HCT116 (cell line): ENCODE measurements at regions not wholly inside any gene's neighbourhood (a gene's known extent, or its start where the extent isn't known, plus 50 kb on each side); places are given as distances from the start of the nearest gene placed in this dataset.

ENCODE experiments used
- ATAC-seq: fragments of 200-7000 bp; cut with Tn5 transposase; 2 replicates; pipeline ENCODE4 v1.9.1; 2020; ENCODE audit warnings: mild to moderate bottlenecking, moderate library complexity
- BruUV-seq: library from RNA; stranded (reverse); fragments of 400-500 nt; replicated peaks from 2 replicates; lab custom pipeline; 2021; lab: Mats Ljungman, UMichigan
- CTCF ChIA-PET: fragments of 300-600 bp; sonication (Branson Sonifier 250); formaldehyde crosslinking; loops from one replicate; lab custom pipeline; 2021; ENCODE audit warnings: antibody characterized with exemption; lab: Charles Lee
- POLR2A ChIA-PET: fragments of 300-600, 350-600 bp; sonication (Branson Sonifier 250); formaldehyde crosslinking; loops from one replicate; lab custom pipeline; 2021; ENCODE audit warnings: antibody characterized with exemption; lab: Charles Lee
- RAD21 ChIA-PET, 2 experiments: fragments of 300-600 bp; sonication (Branson Sonifier 250); formaldehyde crosslinking; loops; one replicate each; lab custom pipeline; 2023; ENCODE audit warnings: low total read pairs in 2 of 2; ENCODE audit not compliant: uncharacterized antibody in 2 of 2, unreplicated experiment in 2 of 2, low non-redundant PET in 1 of 2; lab: Charles Lee
- DNase-seq: peaks from one replicate; pipeline ENCODE4 v3.0.0-alpha.2; 2010; ENCODE audit warnings: low read depth, low spot score
- H2AFZ ChIP-seq: fragments of 200-600 bp; shearing (Covaris generic), sonication (generic); 2 replicates; pipeline ENCODE4 v1.6.1; 2017; ENCODE audit warnings: low read depth, mixed run types, mixed read lengths, antibody characterized with exemption, low read length; ENCODE audit not compliant: poor library complexity, severe bottlenecking
- H3K27ac ChIP-seq: 2 replicates; pipeline ENCODE4 v1.5.1; 2012; ENCODE audit warnings: low read depth, low read length
- H3K27me3 ChIP-seq: fragments of 200-600 bp; sonication (generic); 2 replicates; pipeline ENCODE4 v1.6.1; 2016; ENCODE audit warnings: mixed run types, low read length, mixed read lengths; ENCODE audit not compliant: insufficient read depth
- H3K36me3 ChIP-seq, 2 experiments: fragments of 200-500 bp in 1 of 2; fragments of 200-600 bp in 1 of 2; sonication (Bioruptor generic) in 1 of 2; sonication (generic) in 1 of 2; 2 replicates each; pipeline versions ENCODE4 v1.5.1 to v1.6.1; 2014 to 2016; ENCODE audit warnings: low read length in 2 of 2, inconsistent platforms in 1 of 2, mixed read lengths in 1 of 2, mixed run types in 1 of 2; ENCODE audit not compliant: insufficient read depth in 2 of 2, control insufficient read depth in 1 of 2
- H3K4me1 ChIP-seq, 2 experiments: fragments of 200-600 bp in 1 of 2; sonication (generic) in 1 of 2; 2 replicates each; pipeline versions ENCODE4 v1.5.1 to v1.6.1; 2012 to 2017; ENCODE audit warnings: low read length in 2 of 2, inconsistent platforms in 1 of 2, mild to moderate bottlenecking in 1 of 2, mixed read lengths in 1 of 2, mixed run types in 1 of 2, moderate library complexity in 1 of 2; ENCODE audit not compliant: insufficient read depth in 2 of 2, control insufficient read depth in 1 of 2
- H3K4me2 ChIP-seq: fragments of 200-600 bp; sonication (generic); 2 replicates; pipeline ENCODE4 v1.6.1; 2017; ENCODE audit warnings: mixed run types, low read length, mixed read lengths
- H3K4me3 ChIP-seq, 2 experiments: fragments of 200-600 bp in 1 of 2; sonication (generic) in 1 of 2; replicated peaks in 1 of 2; 2 replicates each; pipeline ENCODE4 v1.5.1; 2011 to 2016; ENCODE audit warnings: low read length in 2 of 2, control low read depth in 1 of 2, low read depth in 1 of 2, mild to moderate bottlenecking in 1 of 2, mixed read lengths in 1 of 2, mixed run types in 1 of 2
- H3K79me2 ChIP-seq: fragments of 200-600 bp; sonication (generic); 2 replicates; pipeline ENCODE4 v1.6.1; 2017; ENCODE audit warnings: mild to moderate bottlenecking, mixed run types, low read length, moderate library complexity, mixed read lengths; ENCODE audit not compliant: insufficient read depth
- H3K9ac ChIP-seq: fragments of 200-600 bp; sonication (generic); 2 replicates; pipeline ENCODE4 v1.6.1; 2016; ENCODE audit warnings: low read length, mixed read lengths
- H3K9me2 ChIP-seq: fragments of 200-600 bp; sonication (generic), shearing (Covaris generic); 2 replicates; pipeline ENCODE4 v1.6.1; 2017; ENCODE audit warnings: mixed run types, mild to moderate bottlenecking, moderate library complexity; ENCODE audit not compliant: insufficient read depth
- H3K9me3 ChIP-seq, 2 experiments: fragments of 200-500 bp in 1 of 2; fragments of 200-600 bp in 1 of 2; sonication (Bioruptor generic) in 1 of 2; sonication (generic) in 1 of 2; 2 replicates each; pipeline ENCODE4 v1.6.1; 2014 to 2017; ENCODE audit warnings: low read length in 2 of 2, mixed read lengths in 2 of 2, inconsistent platforms in 1 of 2, low read depth in 1 of 2, mild to moderate bottlenecking in 1 of 2, mixed run types in 1 of 2, moderate library complexity in 1 of 2; ENCODE audit not compliant: control insufficient read depth in 1 of 2, insufficient read depth in 1 of 2
- H4K20me1 ChIP-seq: fragments of 200-600 bp; sonication (generic), shearing (Covaris generic); 2 replicates; pipeline ENCODE4 v1.6.1; 2017; ENCODE audit warnings: mixed run types, mild to moderate bottlenecking, moderate library complexity; ENCODE audit not compliant: insufficient read depth
- ATF3 ChIP-seq: IDR thresholded peaks from 2 replicates; pipeline ENCODE4 v1.6.1; 2012
- CEBPB ChIP-seq: IDR thresholded peaks from 2 replicates; pipeline ENCODE4 v1.6.1; 2012; ENCODE audit warnings: low read depth
- CTCF ChIP-seq, 3 experiments: fragments of 200-600 bp in 1 of 3; sonication (generic) in 1 of 3; IDR thresholded peaks in 2 of 3; conservative IDR thresholded peaks in 1 of 3; 2 replicates each; pipeline ENCODE4 v1.5.1; 2012 to 2017; ENCODE audit warnings: low read depth in 2 of 3, low read length in 2 of 3, antibody characterized with exemption in 1 of 3, borderline replicate concordance in 1 of 3, control low read depth in 1 of 3, mild to moderate bottlenecking in 1 of 3, mixed read lengths in 1 of 3, mixed run types in 1 of 3, moderate library complexity in 1 of 3; ENCODE audit not compliant: insufficient read depth in 1 of 3
- EGR1 ChIP-seq: IDR thresholded peaks from 2 replicates; pipeline ENCODE4 v1.6.1; 2012; ENCODE audit warnings: low read depth
- ELF1 ChIP-seq: IDR thresholded peaks from 2 replicates; pipeline ENCODE4 v1.6.1; 2012; ENCODE audit warnings: low read depth, borderline replicate concordance
- EZH2 ChIP-seq: fragments of 200-600 bp; sonication (generic); IDR thresholded peaks from 2 replicates; pipeline ENCODE4 v1.6.1; 2017; ENCODE audit warnings: antibody characterized with exemption, mixed run types
- FOSL1 ChIP-seq: IDR thresholded peaks from 2 replicates; pipeline ENCODE4 v1.6.1; 2012; ENCODE audit warnings: low read depth
- JUND ChIP-seq: IDR thresholded peaks from 2 replicates; pipeline ENCODE4 v1.6.1; 2012
- MAX ChIP-seq: IDR thresholded peaks from 2 replicates; pipeline ENCODE4 v1.6.1; 2012
- POLR2AphosphoS5 ChIP-seq: IDR thresholded peaks from 2 replicates; pipeline ENCODE4 v1.6.1; 2011; ENCODE audit warnings: mild to moderate bottlenecking, low read depth, low read length, moderate library complexity
- RAD21 ChIP-seq: IDR thresholded peaks from 2 replicates; pipeline ENCODE4 v1.6.1; 2012; ENCODE audit warnings: low read depth, mild to moderate bottlenecking
- REST ChIP-seq: IDR thresholded peaks from 2 replicates; pipeline ENCODE4 v1.6.1; 2012; ENCODE audit warnings: low read depth
- SIN3A ChIP-seq: IDR thresholded peaks from 2 replicates; pipeline ENCODE4 v1.6.1; 2012; ENCODE audit warnings: low read depth
- SRF ChIP-seq: IDR thresholded peaks from 2 replicates; pipeline ENCODE4 v1.6.1; 2012; ENCODE audit warnings: low read depth
- ZBTB33 ChIP-seq: IDR thresholded peaks from 2 replicates; pipeline ENCODE4 v1.6.1; 2011; ENCODE audit warnings: mild to moderate bottlenecking, low read length, moderate library complexity; ENCODE audit not compliant: insufficient replicate concordance; ENCODE audit errors: extremely low read depth
- ZFX ChIP-seq: fragments of 450-650 bp; IDR thresholded peaks from 2 replicates; pipeline ENCODE4 v1.6.1; 2017
- ZNF274 ChIP-seq: fragments of 200-500 bp; sonication (Bioruptor generic); IDR thresholded peaks from 2 replicates; pipeline ENCODE4 v1.6.1; 2014; ENCODE audit warnings: mild to moderate bottlenecking, low read depth, low read length, inconsistent platforms
- intact Hi-C: fragments of 100-400 bp; cut with micrococcal nuclease; formaldehyde crosslinking; loops from 2 replicates; pipeline ENCODE4 v1.10.0; 2022

GRCh38 chr1:59081795-59082194 is 215.1 kb upstream of the FGGY start (continued):
- TF ChIP-seq ELF1 (no peak), EGR1 (no peak), EZH2 (no peak), ZBTB33 (no peak), SRF (no peak), RAD21 (no peak), ZFX (no peak), CTCF (IDR thresholded peaks at IDR 0.05 in 2 of 3, conservative IDR thresholded peaks at IDR 0.05 in 1 of 3; ENCODE audit: borderline replicate concordance in 1 of 3, insufficient read depth in 1 of 3, low read depth in 2 of 3, low read length in 2 of 3) (no peak)

- CTCF ChIA-PET, result no interaction called here
- TF ChIP-seq RAD21, result no peak
- TF ChIP-seq JUND, result no peak
- no peak for TF ChIP-seq SIN3A
- TF ChIP-seq MAX, result no peak
- TF ChIP-seq REST, result no peak
- TF ChIP-seq ZNF274, result no peak
- no peak for TF ChIP-seq EGR1
- TF ChIP-seq POLR2AphosphoS5, result no peak
- no peak for TF ChIP-seq SRF
- TF ChIP-seq FOSL1, result no peak
- TF ChIP-seq CEBPB, result no peak
- TF ChIP-seq EZH2, result no peak
- no peak for TF ChIP-seq ATF3
These were observed 212.7 kb upstream of the FGGY start for GRCh38 chr1:59083946-59084865.

More at GRCh38 chr1:59083946-59084865, 212.7 kb upstream of the FGGY start:
- DNase-seq (no peak), ATAC-seq (no peak)
- no peaks in the 10 kb centered on the region for H3K9me2 ChIP-seq
- intact Hi-C loops, result loop anchor here (1.0 kb wide), 1 partner anchor 38 kb away; no protein-coding TSS in a partner anchor
- H3K27me3 ChIP-seq, result no peaks in the 10 kb centered on the region
- no peak overlapping the region for H3K4me2 ChIP-seq
- ChIA-PET RAD21 (no interaction called here), POLR2A (no interaction called here)
- no peak overlapping the region for H3K27ac ChIP-seq
- H3K4me3 ChIP-seq, result no peak overlapping the region
- H4K20me1 ChIP-seq, result no peaks in the 10 kb centered on the region
- no peaks in the 10 kb centered on the region for H3K79me2 ChIP-seq
- no peaks in the 10 kb centered on the region for H3K36me3 ChIP-seq
- H3K4me1 ChIP-seq, result no peaks in the 10 kb centered on the region
- BruUV-seq, result no TSS peak
- no peak overlapping the region for H3K9ac ChIP-seq
- H3K9me3 ChIP-seq, result no peaks in the 10 kb centered on the region
- H2AFZ ChIP-seq, result no peak overlapping the region
